ENCODE measurements at regions not wholly inside any gene's neighbourhood (a gene's known extent, or its start where the extent isn't known, plus 50 kb on each side); places are given as distances from the start of the nearest gene placed in this dataset.

GRCh38 chr2:192978395-192978794 is 783.7 kb upstream of the TMEFF2 start:
- POLR2A ChIA-PET = no interaction called here
- no peak overlapping the region for H3K27ac ChIP-seq (ENCODE audit: extremely low read depth, low read depth, low read length)
- TF ChIP-seq ZNF530 (tag by site-specific recombination; IDR thresholded peaks at IDR 0.05; ENCODE audit: low read depth) = no peak
- TF ChIP-seq ZNF610 (tag by site-specific recombination; IDR thresholded peaks at IDR 0.05; ENCODE audit: borderline replicate concordance) = no peak
- no peak for TF ChIP-seq ZNF324 (tag by site-specific recombination; IDR thresholded peaks at IDR 0.05)
- TF ChIP-seq, protein P1, sequence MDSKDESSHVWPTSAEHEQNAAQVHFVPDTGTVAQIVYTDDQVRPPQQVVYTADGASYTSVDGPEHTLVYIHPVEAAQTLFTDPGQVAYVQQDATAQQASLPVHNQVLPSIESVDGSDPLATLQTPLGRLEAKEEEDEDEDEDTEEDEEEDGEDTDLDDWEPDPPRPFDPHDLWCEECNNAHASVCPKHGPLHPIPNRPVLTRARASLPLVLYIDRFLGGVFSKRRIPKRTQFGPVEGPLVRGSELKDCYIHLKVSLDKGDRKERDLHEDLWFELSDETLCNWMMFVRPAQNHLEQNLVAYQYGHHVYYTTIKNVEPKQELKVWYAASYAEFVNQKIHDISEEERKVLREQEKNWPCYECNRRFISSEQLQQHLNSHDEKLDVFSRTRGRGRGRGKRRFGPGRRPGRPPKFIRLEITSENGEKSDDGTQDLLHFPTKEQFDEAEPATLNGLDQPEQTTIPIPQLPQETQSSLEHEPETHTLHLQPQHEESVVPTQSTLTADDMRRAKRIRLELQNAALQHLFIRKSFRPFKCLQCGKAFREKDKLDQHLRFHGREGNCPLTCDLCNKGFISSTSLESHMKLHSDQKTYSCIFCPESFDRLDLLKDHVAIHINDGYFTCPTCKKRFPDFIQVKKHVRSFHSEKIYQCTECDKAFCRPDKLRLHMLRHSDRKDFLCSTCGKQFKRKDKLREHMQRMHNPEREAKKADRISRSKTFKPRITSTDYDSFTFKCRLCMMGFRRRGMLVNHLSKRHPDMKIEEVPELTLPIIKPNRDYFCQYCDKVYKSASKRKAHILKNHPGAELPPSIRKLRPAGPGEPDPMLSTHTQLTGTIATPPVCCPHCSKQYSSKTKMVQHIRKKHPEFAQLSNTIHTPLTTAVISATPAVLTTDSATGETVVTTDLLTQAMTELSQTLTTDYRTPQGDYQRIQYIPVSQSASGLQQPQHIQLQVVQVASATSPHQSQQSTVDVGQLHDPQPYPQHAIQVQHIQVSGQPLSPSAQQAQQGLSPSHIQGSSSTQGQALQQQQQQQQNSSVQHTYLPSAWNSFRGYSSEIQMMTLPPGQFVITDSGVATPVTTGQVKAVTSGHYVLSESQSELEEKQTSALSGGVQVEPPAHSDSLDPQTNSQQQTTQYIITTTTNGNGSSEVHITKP (tag by site-specific recombination; IDR thresholded peaks at IDR 0.05) = no peak
- TF ChIP-seq ZFP3 (tag by site-specific recombination; IDR thresholded peaks at IDR 0.05; ENCODE audit: low read depth) = no peak
- TF ChIP-seq ZNF701 (tag by site-specific recombination; IDR thresholded peaks at IDR 0.05) = no peak
- no peak for TF ChIP-seq ZNF670 (tag by site-specific recombination; IDR thresholded peaks at IDR 0.05; ENCODE audit: low read depth)
- TF ChIP-seq ZNF341 (tag by site-specific recombination; IDR thresholded peaks at IDR 0.05; ENCODE audit: low read depth) = no peak
- no peak for TF ChIP-seq BCL6B (tag by site-specific recombination; IDR thresholded peaks at IDR 0.05)
- CTCF ChIA-PET = no interaction called here
- no peaks in the 10 kb centered on the region for H3K4me1 ChIP-seq (ENCODE audit: control insufficient read depth, insufficient read depth, low read length)
- H3K36me3 ChIP-seq (ENCODE audit: control insufficient read depth in 2 of 2, insufficient read depth in 1 of 2, low read length in 2 of 2) = no peaks in the 10 kb centered on the region
- H3K4me3 ChIP-seq (ENCODE audit: low read depth, low read length) = no peak overlapping the region
- H3K9me3 ChIP-seq (ENCODE audit: control insufficient read depth, insufficient read depth, low read depth, low read length) = no peaks in the 10 kb centered on the region

- Histone ChIP-seq H3K27ac (ENCODE audit: extremely low read depth, low read depth, low read length) (no peak overlapping the region), H3K36me3 (ENCODE audit: control insufficient read depth in 2 of 2, insufficient read depth in 1 of 2, low read length in 2 of 2) (no peaks in the 10 kb centered on the region), H3K4me1 (ENCODE audit: control insufficient read depth, insufficient read depth, low read length) (no peaks in the 10 kb centered on the region), H3K9me3 (ENCODE audit: control insufficient read depth, insufficient read depth, low read depth, low read length) (no peaks in the 10 kb centered on the region), H3K4me3 (ENCODE audit: low read depth, low read length) (no peak overlapping the region)
- TF ChIP-seq ZNF792 (tag by site-specific recombination; IDR thresholded peaks at IDR 0.05) = no peak
- TF ChIP-seq, protein P2, sequence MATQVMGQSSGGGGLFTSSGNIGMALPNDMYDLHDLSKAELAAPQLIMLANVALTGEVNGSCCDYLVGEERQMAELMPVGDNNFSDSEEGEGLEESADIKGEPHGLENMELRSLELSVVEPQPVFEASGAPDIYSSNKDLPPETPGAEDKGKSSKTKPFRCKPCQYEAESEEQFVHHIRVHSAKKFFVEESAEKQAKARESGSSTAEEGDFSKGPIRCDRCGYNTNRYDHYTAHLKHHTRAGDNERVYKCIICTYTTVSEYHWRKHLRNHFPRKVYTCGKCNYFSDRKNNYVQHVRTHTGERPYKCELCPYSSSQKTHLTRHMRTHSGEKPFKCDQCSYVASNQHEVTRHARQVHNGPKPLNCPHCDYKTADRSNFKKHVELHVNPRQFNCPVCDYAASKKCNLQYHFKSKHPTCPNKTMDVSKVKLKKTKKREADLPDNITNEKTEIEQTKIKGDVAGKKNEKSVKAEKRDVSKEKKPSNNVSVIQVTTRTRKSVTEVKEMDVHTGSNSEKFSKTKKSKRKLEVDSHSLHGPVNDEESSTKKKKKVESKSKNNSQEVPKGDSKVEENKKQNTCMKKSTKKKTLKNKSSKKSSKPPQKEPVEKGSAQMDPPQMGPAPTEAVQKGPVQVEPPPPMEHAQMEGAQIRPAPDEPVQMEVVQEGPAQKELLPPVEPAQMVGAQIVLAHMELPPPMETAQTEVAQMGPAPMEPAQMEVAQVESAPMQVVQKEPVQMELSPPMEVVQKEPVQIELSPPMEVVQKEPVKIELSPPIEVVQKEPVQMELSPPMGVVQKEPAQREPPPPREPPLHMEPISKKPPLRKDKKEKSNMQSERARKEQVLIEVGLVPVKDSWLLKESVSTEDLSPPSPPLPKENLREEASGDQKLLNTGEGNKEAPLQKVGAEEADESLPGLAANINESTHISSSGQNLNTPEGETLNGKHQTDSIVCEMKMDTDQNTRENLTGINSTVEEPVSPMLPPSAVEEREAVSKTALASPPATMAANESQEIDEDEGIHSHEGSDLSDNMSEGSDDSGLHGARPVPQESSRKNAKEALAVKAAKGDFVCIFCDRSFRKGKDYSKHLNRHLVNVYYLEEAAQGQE (tag by site-specific recombination; IDR thresholded peaks at IDR 0.05) = no peak
- TF ChIP-seq ZNF514 (tag by site-specific recombination; IDR thresholded peaks at IDR 0.05) = no peak
- TF ChIP-seq TCF7L2 (IDR thresholded peaks at IDR 0.05; ENCODE audit: borderline replicate concordance, low read depth, low read length) = no peak
- TF ChIP-seq ZBTB20 (tag by site-specific recombination; IDR thresholded peaks at IDR 0.05) = no peak
- TF ChIP-seq PATZ1 (tag by site-specific recombination; IDR thresholded peaks at IDR 0.05) = no peak
- no peak for TF ChIP-seq ZNF354C (tag by site-specific recombination; IDR thresholded peaks at IDR 0.05; ENCODE audit: borderline replicate concordance, low read depth)
- TF ChIP-seq, protein P1 (tag by site-specific recombination; IDR thresholded peaks at IDR 0.05) = no peak
- TF ChIP-seq ZFP41 (tag by site-specific recombination; IDR thresholded peaks at IDR 0.05; ENCODE audit: borderline replicate concordance) = no peak
- no peak for TF ChIP-seq ZBTB44 (tag by site-specific recombination; IDR thresholded peaks at IDR 0.05)
- CTCF ChIA-PET = no interaction called here
- POLR2A ChIA-PET = no interaction called here
Measured at GRCh38 chr2:192971981-192972380, 777.2 kb upstream of the TMEFF2 start.
